ENCODE measurements at regions not wholly inside any gene's neighbourhood (a gene's known extent, or its start where the extent isn't known, plus 50 kb on each side); places are given as distances from the start of the nearest gene placed in this dataset.
A peak's percentile ranks its signal among the peaks of the same experiment; 100 is the strongest.
"Not testable (repeated sequence)": the region's sequence is repeated elsewhere in the genome, so short reads cannot be mapped to it uniquely, and the experiment has no call there.

DNA sequence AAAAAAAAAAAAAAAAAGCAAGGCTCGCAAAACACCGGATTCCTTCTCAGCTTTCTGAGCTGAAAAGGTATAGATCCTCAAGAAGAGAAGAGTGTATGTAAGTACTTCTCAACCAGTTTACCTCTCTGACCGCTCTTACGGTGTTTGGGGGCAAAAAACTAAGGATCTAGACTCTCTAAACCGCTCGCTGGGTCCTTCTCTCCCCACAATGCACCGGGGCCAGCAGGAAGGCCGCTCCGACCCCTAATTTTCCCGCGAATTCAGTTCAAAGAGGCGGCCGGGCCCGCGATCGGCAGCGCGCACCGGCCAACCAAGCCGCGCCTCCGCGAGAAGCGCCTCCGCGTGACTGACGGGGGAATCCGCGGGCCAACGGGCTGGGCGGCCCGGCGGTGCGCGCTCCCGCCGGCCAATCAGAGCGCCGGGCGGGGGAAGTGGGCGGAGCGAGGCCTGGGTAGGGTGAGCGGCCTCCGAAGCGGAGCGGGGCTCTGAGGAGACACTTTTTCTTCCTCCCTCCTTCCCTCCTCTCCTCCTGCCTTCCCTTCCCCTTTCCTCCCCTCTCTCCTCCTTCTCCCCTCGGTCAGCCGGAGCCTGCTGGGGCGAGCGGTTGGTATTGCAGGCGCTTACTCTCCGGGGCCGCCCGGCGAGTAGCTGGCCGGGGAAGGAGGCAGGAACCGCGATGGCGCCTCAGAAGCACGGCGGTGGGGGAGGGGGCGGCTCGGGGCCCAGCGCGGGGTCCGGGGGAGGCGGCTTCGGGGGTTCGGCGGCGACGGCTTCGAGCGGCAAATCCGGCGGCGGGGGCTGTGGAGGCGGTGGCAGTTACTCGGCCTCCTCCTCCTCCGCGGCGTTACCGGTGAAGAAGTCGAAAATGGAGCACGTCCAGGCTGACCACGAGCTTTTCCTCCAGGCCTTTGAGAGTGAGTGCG, 93.0 kb downstream of the CRLF3 start:
- DNase-seq: peak; percentile 91

DNA sequence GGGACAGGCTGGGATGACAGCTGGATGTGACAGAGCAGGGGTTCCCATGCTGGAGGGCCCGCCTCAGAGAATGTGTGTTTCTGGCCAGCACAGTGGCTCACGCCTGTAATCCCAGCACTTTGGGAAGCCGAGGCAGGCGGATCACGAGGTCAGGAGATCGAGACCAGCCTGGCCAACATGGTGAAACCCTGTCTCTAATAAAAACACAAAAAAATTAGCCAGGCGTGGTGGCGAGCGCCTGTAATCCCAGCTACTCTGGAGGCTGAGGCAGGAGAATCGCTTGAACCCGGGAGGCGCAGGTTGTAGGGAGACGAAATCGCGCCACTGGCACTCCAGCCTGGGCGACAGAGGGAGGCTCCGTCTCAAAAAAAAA, 93.7 kb downstream of the CRLF3 start:
- not testable (repeated sequence) for DNase-seq

DNA sequence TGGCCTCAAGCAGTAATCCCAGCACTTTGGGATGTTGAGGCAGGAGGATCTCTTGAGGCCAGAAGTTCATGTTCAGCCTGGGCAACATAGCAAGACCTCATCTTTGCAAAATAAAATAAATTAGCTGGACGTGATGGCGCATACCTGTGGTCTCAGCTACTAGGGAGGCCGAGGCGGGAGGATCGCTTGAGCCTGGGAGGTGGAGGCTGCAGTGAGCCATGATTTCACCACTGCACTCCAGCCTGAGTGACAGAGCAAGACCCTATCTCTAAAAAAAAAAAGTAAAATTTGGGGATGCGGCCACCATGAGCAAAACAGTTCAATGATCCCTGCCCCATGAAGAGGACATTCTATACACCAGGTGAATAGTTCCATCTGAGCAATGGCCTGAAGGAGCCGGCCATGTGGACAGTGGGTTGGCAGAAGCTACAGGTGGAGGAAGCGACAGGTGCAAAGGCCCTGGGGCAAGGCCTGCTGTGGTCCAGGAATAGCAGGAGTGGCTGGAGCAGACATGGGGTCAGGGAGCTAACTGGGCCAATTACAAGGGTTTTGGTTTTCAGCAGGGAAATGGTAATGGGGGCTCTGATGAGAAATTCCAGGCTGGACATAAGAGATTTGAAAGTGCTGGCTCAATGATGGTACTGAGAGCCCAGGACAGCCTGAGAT, 94.2 kb downstream of the CRLF3 start:
- DNase-seq: not testable (repeated sequence)

GRCh38 chr17:30729471-30730170, 94.9 kb downstream of the CRLF3 start:
- not testable (repeated sequence) for DNase-seq

DNA sequence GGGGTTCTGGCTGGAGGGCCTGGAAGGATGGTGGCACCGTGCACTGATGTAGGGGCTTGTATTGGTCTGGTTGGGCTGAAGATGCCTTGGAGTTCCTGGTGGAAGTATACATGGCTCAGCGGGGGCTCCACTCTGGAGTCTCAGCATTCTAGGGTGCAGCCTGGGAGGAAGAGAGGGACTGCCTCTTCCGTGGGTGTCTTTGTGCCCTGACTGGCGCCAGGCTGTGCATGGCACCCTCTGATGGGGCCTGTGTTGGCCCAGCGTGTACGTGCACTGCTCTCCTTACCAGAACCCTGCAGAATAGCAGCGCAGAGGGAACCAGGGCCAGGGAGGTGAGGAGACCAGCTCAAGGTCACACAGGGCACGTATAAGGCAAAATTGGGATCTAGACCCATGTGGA, 97.0 kb downstream of the CRLF3 start:
- DNase-seq: not testable (repeated sequence)

DNA sequence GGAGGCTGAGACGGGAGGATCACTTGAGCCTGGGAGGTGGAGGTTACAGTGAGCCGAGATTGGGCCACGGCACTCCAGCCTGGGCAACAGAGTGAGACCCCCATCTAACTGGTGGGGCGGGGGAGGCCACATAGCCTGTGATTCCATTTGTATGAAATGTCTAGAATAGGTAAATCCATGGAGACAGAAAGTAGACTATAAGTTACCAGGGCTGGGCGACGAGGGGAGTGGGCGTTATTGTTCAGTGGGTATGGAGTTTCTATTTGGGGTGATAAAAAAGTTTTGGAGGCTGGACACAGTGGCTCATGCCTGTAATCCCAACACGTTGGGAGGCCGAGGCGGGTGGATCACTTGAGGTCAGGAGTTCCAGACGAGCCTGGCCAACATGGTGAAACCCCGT, 97.8 kb downstream of the CRLF3 start:
- DNase-seq: not testable (repeated sequence)

GRCh38 chr17:30726310-30726709, 98.2 kb downstream of the CRLF3 start:
- not testable (repeated sequence) for DNase-seq

GRCh38 chr17:30724034-30724650, 100.3 kb downstream of the CRLF3 start:
- DNase-seq: not testable (repeated sequence)

DNA sequence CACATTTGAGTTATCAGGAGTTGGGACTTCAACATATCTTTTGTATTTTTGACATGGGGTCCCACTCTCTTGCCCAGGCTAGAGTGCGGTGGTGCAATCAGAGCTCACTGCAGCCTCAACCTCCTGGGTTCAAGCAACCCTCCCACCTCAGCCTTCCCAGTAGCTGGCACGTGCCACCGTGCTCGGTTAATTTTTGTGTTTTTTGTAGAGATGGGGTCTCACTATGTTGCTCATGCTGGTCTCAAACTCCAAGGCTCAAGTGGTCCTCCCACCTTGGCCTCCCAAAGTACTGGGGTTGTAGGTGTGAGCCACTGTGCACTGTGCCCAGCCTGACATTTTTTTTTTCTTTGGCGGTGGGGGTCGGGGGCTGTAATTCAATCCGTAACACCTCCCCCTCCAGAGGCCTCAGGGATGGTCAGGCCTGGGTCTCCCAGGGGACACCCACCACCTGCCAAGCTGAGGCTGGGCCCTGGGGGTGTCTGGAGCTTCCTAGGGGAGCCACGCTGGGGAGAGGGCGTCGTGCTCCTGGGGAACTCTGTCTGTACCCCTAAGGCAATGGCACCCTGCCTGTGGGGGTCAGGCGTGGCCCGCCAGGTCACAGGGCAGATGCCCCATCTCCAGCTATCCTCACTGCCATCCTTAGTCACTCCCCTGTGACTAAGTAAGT, 102.2 kb downstream of the CRLF3 start:
- DNase-seq: not testable (repeated sequence)

- not testable (repeated sequence) for DNase-seq
Observed at GRCh38 chr17:30720971-30721370, 103.5 kb downstream of the CRLF3 start.

GRCh38 chr17:30720013-30720471, 104.5 kb downstream of the CRLF3 start:
- no peak for DNase-seq

- peak; percentile 79 for DNase-seq
Observed at GRCh38 chr17:30719131-30719973, 105.1 kb downstream of the CRLF3 start.

DNA sequence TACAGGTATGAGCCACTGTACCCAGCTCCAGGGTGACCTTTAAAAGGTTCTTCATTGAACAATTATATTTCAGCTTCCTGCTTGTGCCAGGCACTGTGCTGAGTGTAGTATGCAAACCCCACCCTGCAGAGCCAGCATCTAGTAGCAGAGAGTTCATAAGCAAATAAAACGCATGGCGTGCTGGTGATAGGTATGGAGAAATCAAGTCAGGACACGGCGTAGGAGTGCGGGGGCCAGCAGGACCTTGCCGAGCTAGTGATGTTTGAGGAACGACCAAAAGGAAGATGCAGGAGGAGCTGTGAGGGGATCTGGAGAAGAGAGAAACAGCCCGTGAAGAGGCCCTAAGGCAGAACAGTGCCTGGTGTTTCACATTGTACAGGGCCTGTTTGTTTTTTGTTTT, 105.8 kb downstream of the CRLF3 start:
- not testable (repeated sequence) for DNase-seq

- not testable (repeated sequence) for DNase-seq
Observed at GRCh38 chr17:30718099-30718447, 106.4 kb downstream of the CRLF3 start.

GRCh38 chr17:30717291-30718098, 107.0 kb downstream of the CRLF3 start:
- DNase-seq: no peak

DNA sequence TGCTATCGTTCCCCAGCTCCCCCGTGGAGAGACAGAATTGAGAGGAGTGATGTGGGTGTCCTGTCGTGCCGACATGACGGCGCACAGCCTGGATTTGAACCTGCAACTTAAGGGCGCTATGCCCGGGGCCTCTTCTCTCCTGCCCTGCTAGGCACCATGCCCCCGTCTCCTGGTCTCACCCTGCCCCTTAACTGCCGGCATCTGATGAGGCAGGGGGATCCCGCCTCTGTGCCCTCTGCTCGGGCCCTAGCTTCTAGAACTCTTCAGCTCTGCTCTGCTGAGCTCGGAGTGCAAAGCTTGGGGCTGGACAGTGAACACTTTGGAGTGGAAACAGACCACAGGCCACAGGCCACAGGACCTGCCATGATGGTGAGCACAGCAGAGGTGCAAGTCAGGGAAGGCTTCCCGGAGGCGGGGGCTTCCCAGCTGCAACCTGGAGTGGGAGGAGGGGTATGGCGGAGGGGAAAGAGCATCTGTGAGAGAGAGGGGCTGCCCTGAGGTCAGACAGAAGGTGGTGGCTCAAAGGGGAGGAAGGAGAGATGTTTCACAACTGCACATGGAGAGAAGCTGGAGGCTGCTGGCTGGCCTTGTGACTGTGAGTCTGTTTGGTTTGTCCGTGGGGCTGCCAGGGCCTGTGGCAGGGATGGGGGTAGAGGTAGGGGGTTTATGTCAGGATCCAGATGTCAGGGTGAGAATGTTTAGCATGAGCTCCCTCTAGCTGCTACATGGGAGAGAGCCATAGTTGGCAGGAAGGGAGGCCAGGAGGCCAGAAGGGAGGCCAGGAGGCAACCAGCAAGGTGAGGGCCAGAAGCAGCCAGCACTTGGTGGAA, 107.8 kb downstream of the CRLF3 start:
- DNase-seq: no peak

DNA sequence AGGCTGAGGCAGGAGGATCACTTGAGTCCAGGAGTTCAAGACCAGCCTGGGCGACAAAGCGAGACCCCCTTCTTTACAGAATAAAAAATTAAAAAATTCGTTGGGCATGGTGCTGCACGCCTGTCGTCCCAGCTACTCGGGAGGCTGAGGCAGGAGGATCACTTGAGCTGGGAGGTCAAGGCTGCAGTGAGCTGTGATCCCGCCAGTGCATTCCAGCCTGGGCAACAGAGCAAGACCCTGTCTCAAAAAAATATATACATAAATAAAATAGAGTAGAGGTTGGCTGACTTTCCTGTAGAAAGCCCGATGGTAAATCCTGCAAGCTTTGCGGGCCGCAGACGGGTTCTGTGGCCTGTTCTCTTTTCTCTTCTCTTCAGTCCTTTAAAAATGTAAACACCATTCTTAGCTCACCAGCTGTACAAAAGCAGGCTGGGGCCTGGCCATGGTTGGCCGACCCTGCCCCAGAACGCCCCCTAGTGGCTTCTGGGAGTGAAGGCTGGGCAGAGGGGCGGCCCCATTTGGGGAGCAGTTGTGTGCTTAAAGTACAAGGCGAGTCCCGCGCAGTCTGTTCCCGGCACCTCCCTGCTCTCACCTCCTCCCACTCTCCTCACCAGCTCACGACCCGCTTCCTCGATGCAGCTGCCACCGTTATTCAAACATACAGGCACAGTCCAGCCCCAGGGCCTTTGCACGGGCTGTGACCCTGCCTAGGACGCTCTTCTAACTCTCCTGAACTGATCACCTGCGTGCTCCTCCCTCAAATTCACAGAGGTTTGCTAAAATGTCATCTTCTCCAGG, 109.5 kb downstream of the CRLF3 start:
- peak; percentile 69 for DNase-seq

DNA sequence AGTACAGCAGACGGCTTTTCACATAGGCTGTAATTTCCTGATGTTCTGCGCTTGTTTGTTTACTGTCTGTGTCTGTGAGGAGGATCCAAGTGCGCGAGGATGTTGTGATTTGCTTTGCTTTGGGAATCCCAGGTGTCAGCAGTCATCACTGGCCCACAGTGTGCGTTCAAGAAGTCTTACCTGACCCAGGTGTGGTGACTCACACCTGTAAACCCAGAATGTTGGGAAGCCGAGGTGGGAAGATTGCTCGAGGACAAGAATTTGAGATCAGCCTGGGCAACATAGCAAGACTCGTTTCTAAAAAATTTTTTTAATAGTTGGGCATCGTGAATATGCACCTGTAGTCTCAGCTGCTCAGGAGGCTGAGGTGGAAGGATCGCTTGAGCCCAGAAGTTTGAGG, 110.7 kb downstream of the CRLF3 start:
- not testable (repeated sequence) for DNase-seq

- not testable (repeated sequence) for DNase-seq
Observed at GRCh38 chr17:30712859-30713258, 111.6 kb downstream of the CRLF3 start.

Data from activated CD4-positive, alpha-beta T cell treated with anti-CD3 and anti-CD28 coated beads, Interleukin-2, amount 50 U/mL, for 16 hours (primary cell).